Spleen (tissue), 11 donors: ENCODE measurements at regions not wholly inside any gene's neighbourhood (a gene's known extent, or its start where the extent isn't known, plus 50 kb on each side); places are given as distances from the start of the nearest gene placed in this dataset.

Experiments
- DNase-seq: peaks from one replicate; pipeline ENCODE4 v3.0.0-alpha.2; 2020
- H3K27ac ChIP-seq, 8 donors: fragments of 200-600 bp; sonication (generic) in 7 of 8; 1 replicate in 4 of 8; 2 replicates in 4 of 8; pipeline versions ENCODE4 v1.5.0 to v1.8.0; 2016 to 2021; ENCODE audit warnings: inconsistent platforms in 4 of 8, mild to moderate bottlenecking in 4 of 8, moderate library complexity in 1 of 8
- H3K27me3 ChIP-seq, 7 donors: fragments of 200-600 bp; sonication (generic) in 6 of 7; replicated peaks in 1 of 7; 1 replicate in 4 of 7; 2 replicates in 3 of 7; pipeline versions ENCODE4 v1.5.0 to v1.8.0; 2016 to 2021; ENCODE audit warnings: inconsistent platforms in 3 of 7, mild to moderate bottlenecking in 1 of 7
- H3K36me3 ChIP-seq, 6 donors: fragments of 200-600 bp; sonication (generic) in 5 of 6; 1 replicate in 4 of 6; 2 replicates in 2 of 6; pipeline versions ENCODE4 v1.5.0 to v1.8.0; 2016 to 2021; ENCODE audit warnings: inconsistent platforms in 2 of 6
- H3K4me1 ChIP-seq, 6 donors: fragments of 200-600 bp; sonication (generic) in 5 of 6; 1 replicate in 3 of 6; 2 replicates in 3 of 6; pipeline versions ENCODE4 v1.5.0 to v1.8.0; 2016 to 2021; ENCODE audit warnings: inconsistent platforms in 3 of 6
- H3K4me3 ChIP-seq, 8 donors: fragments of 200-600 bp; sonication (generic) in 7 of 8; 1 replicate in 4 of 8; 2 replicates in 4 of 8; pipeline versions ENCODE4 v1.5.0 to v1.8.0; 2016 to 2021; ENCODE audit warnings: inconsistent platforms in 4 of 8, mild to moderate bottlenecking in 4 of 8, moderate library complexity in 2 of 8
- H3K9me3 ChIP-seq, 8 donors: fragments of 200-600 bp; sonication (generic) in 7 of 8; 1 replicate in 4 of 8; 2 replicates in 4 of 8; pipeline versions ENCODE4 v1.5.0 to v1.8.0; 2016 to 2021; ENCODE audit warnings: inconsistent platforms in 4 of 8
- CTCF ChIP-seq, 11 experiments: fragments of 200-600 bp in 7 of 11; fragments of 450-650 bp in 4 of 11; sonication (generic) in 4 of 11; IDR thresholded peaks in 8 of 11; conservative IDR thresholded peaks in 3 of 11; 1 replicate in 7 of 11; 2 replicates in 4 of 11; pipeline versions ENCODE4 v1.4.0 to v1.8.0; 2016 to 2021; ENCODE audit warnings: antibody characterized with exemption in 11 of 11, inconsistent platforms in 4 of 11, mild to moderate bottlenecking in 1 of 11
- POLR2A ChIP-seq, 3 donors: fragments of 450-650 bp; IDR thresholded peaks; one replicate each; pipeline ENCODE4 v1.5.1; 2017; ENCODE audit warnings: antibody characterized with exemption in 3 of 3, mild to moderate bottlenecking in 1 of 3
- POLR2AphosphoS5 ChIP-seq, 3 donors: sonication (generic); formaldehyde crosslinking; IDR thresholded peaks; one replicate each; pipeline ENCODE4 v1.5.1; 2017; ENCODE audit warnings: antibody characterized with exemption in 3 of 3
- WGBS, 5 donors: extraction: QIAGEN DNeasy Blood & Tissue Kit in 3 of 5; methylation state at CpG; one replicate each; pipeline versions ENCODE4 v1.1.5 to v1.1.7; 2013 to 2018; 5-methylcytosine and 5-hydroxymethylcytosine counted together
- intact Hi-C: fragments of 100-400 bp; cut with DNase I; formaldehyde crosslinking; loops from one replicate; pipeline ENCODE4 v1.15.0; 2023; ENCODE audit warnings: low total_unique reads
- donor health status: healthy with polysubstance abuse.
- donor health status: DM: no; HTN: no; CAD: no; lungs with moderate emphysema.
- donor health status: DM: no; HTN: no; CAD: no.
- donor health status: Bipolar disorder and iron deficiency.
- donor health status: healthy.
- donor health status: DM: no; HTN: no; CAD: no.
- donor health status: DM: yes; HTN: yes; CAD: no.

GRCh38 chr2:117071556-117072102 is 742.9 kb upstream of the DDX18 start:
- H3K27ac ChIP-seq, result no peak overlapping the region
- no peak for TF ChIP-seq POLR2A (IDR thresholded peaks at IDR 0.05)
- TF ChIP-seq CTCF (IDR thresholded peaks at IDR 0.05 in 8 of 11, conservative IDR thresholded peaks at IDR 0.05 in 3 of 11), result no peak
- TF ChIP-seq POLR2AphosphoS5 (IDR thresholded peaks at IDR 0.05), result no peak
- no peaks in the 10 kb centered on the region for H3K27me3 ChIP-seq
- no peak overlapping the region for H3K4me3 ChIP-seq
- WGBS, 5 donors, result 87 to 96% (median 94%) methylated on average over 9 to 31 of the region's 31 CpGs
- DNase-seq, result peak; percentile 74
- peaks cover 0 to 24% (median 16%) of the 10 kb centered on the region in 8 donors for H3K9me3 ChIP-seq
- no peaks in the 10 kb centered on the region for H3K36me3 ChIP-seq
- intact Hi-C loops, result no loop called here
- no peaks in the 10 kb centered on the region for H3K4me1 ChIP-seq

- Histone ChIP-seq H3K27me3 (no peaks in the 10 kb centered on the region), H3K4me1 (no peaks in the 10 kb centered on the region), H3K4me3 (no peak overlapping the region), H3K9me3 (peaks cover 0 to 32% (median 18%) of the 10 kb centered on the region in 8 donors), H3K27ac (no peak overlapping the region), H3K36me3 (no peaks in the 10 kb centered on the region)
- WGBS, 5 donors, result 76 to 87% (median 80%) methylated on average over 4 of the region's 4 CpGs
- intact Hi-C loops, result no loop called here
- DNase-seq, result no peak
- no peak for TF ChIP-seq CTCF (IDR thresholded peaks at IDR 0.05 in 8 of 11, conservative IDR thresholded peaks at IDR 0.05 in 3 of 11)
- no peak for TF ChIP-seq POLR2A (IDR thresholded peaks at IDR 0.05)
- TF ChIP-seq POLR2AphosphoS5 (IDR thresholded peaks at IDR 0.05), result no peak
These were observed 739.7 kb upstream of the DDX18 start for GRCh38 chr2:117074756-117075155.

GRCh38 chr2:117085256-117085655 is 729.2 kb upstream of the DDX18 start:
- WGBS, 5 donors, result 28 to 46% (median 42%) methylated on average over 3 of the region's 3 CpGs
- no peak overlapping the region for H3K4me3 ChIP-seq
- TF ChIP-seq CTCF (IDR thresholded peaks at IDR 0.05 in 8 of 11, conservative IDR thresholded peaks at IDR 0.05 in 3 of 11), result no peak
- TF ChIP-seq POLR2A (IDR thresholded peaks at IDR 0.05), result no peak
- TF ChIP-seq POLR2AphosphoS5 (IDR thresholded peaks at IDR 0.05), result no peak
- intact Hi-C loops, result no loop called here
- H3K27me3 ChIP-seq, result no peaks in the 10 kb centered on the region
- no peak for DNase-seq
- no peaks in the 10 kb centered on the region for H3K4me1 ChIP-seq
- no peak overlapping the region for H3K27ac ChIP-seq
- H3K36me3 ChIP-seq, result no peaks in the 10 kb centered on the region
- H3K9me3 ChIP-seq, result peaks cover 0 to under 1% (median 0%) of the 10 kb centered on the region in 8 donors

- intact Hi-C loops, result no loop called here
These were observed 728.8 kb upstream of the DDX18 start for GRCh38 chr2:117085737-117086136.

More at GRCh38 chr2:117085737-117086136, 728.8 kb upstream of the DDX18 start:
- no peak for DNase-seq
- Histone ChIP-seq H3K27ac (no peak overlapping the region), H3K27me3 (no peaks in the 10 kb centered on the region), H3K4me1 (no peaks in the 10 kb centered on the region), H3K4me3 (no peak overlapping the region), H3K9me3 (no peaks in the 10 kb centered on the region), H3K36me3 (no peaks in the 10 kb centered on the region)
- TF ChIP-seq POLR2A (IDR thresholded peaks at IDR 0.05) (no peak), CTCF (IDR thresholded peaks at IDR 0.05 in 8 of 11, conservative IDR thresholded peaks at IDR 0.05 in 3 of 11) (no peak), POLR2AphosphoS5 (IDR thresholded peaks at IDR 0.05) (no peak)
- WGBS, 5 donors, result 67 to 79% (median 75%) methylated on average over 1 of the region's 1 CpG
